ENCODE measurements at regions not wholly inside any gene's neighbourhood (a gene's known extent, or its start where the extent isn't known, plus 50 kb on each side); places are given as distances from the start of the nearest gene placed in this dataset.

- H3K27me3 ChIP-seq: no peaks in the 10 kb centered on the region
- TF ChIP-seq, protein P1, sequence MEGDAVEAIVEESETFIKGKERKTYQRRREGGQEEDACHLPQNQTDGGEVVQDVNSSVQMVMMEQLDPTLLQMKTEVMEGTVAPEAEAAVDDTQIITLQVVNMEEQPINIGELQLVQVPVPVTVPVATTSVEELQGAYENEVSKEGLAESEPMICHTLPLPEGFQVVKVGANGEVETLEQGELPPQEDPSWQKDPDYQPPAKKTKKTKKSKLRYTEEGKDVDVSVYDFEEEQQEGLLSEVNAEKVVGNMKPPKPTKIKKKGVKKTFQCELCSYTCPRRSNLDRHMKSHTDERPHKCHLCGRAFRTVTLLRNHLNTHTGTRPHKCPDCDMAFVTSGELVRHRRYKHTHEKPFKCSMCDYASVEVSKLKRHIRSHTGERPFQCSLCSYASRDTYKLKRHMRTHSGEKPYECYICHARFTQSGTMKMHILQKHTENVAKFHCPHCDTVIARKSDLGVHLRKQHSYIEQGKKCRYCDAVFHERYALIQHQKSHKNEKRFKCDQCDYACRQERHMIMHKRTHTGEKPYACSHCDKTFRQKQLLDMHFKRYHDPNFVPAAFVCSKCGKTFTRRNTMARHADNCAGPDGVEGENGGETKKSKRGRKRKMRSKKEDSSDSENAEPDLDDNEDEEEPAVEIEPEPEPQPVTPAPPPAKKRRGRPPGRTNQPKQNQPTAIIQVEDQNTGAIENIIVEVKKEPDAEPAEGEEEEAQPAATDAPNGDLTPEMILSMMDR (IDR thresholded peaks at IDR 0.05): no peak
- TF ChIP-seq EP300 (IDR thresholded peaks at IDR 0.05) (no peak), POLR2A (IDR thresholded peaks at IDR 0.05) (no peak)
- H3K36me3 ChIP-seq: no peaks in the 10 kb centered on the region
- H3K4me3 ChIP-seq: no peak overlapping the region
- no peak overlapping the region for H3K27ac ChIP-seq
- H3K9me3 ChIP-seq: no peaks in the 10 kb centered on the region
- DNase-seq: no peak
- H3K4me1 ChIP-seq: no peaks in the 10 kb centered on the region
- intact Hi-C loops (cut with DNase I; ENCODE audit: low total_unique reads): no loop called here
Measured at GRCh38 chr2:49355611-49356010, 201.3 kb upstream of the FSHR start.

- Histone ChIP-seq H3K27me3 (no peaks in the 10 kb centered on the region), H3K4me3 (no peak overlapping the region), H3K9me3 (no peaks in the 10 kb centered on the region), H3K27ac (no peak overlapping the region), H3K36me3 (no peaks in the 10 kb centered on the region), H3K4me1 (no peaks in the 10 kb centered on the region)
- DNase-seq: peak in 1 of 2 donors; percentile 18
- intact Hi-C loops (cut with DNase I; ENCODE audit: low total_unique reads): no loop called here
- TF ChIP-seq POLR2AphosphoS5 (IDR thresholded peaks at IDR 0.05): no peak
- 19 to 31% (median 19%) methylated on average over 4 of the region's 4 CpGs for WGBS, 5 donors
Measured at GRCh38 chr2:49351560-49351959, 197.2 kb upstream of the FSHR start.

GRCh38 chr2:49343638-49344037 is 189.3 kb upstream of the FSHR start:
- Histone ChIP-seq H3K4me1 (no peaks in the 10 kb centered on the region), H3K27ac (no peak overlapping the region), H3K36me3 (no peaks in the 10 kb centered on the region), H3K4me3 (no peak overlapping the region), H3K27me3 (no peaks in the 10 kb centered on the region), H3K9me3 (no peaks in the 10 kb centered on the region)
- 78 to 86% (median 83%) methylated on average over 3 of the region's 3 CpGs for WGBS, 5 donors
- TF ChIP-seq POLR2AphosphoS5 (IDR thresholded peaks at IDR 0.05): no peak
- TF ChIP-seq, protein P1 (IDR thresholded peaks at IDR 0.05): no peak
- TF ChIP-seq EP300 (IDR thresholded peaks at IDR 0.05): no peak
- no peak for TF ChIP-seq POLR2A (IDR thresholded peaks at IDR 0.05)
- intact Hi-C loops (cut with DNase I; ENCODE audit: low total_unique reads): no loop called here
- no peak for DNase-seq

GRCh38 chr2:49342156-49342555 is 187.8 kb upstream of the FSHR start:
- intact Hi-C loops (cut with DNase I; ENCODE audit: low total_unique reads): no loop called here
- TF ChIP-seq, protein P1 (IDR thresholded peaks at IDR 0.05): no peak
- no peak for TF ChIP-seq POLR2AphosphoS5 (IDR thresholded peaks at IDR 0.05)
- TF ChIP-seq EP300 (IDR thresholded peaks at IDR 0.05): no peak
- no peak for TF ChIP-seq POLR2A (IDR thresholded peaks at IDR 0.05)
- no peak overlapping the region for H3K4me3 ChIP-seq
- 74 to 100% (median 83%) methylated on average over 1 of the region's 1 CpG for WGBS, 5 donors
- no peak overlapping the region for H3K27ac ChIP-seq
- H3K27me3 ChIP-seq: no peaks in the 10 kb centered on the region
- no peaks in the 10 kb centered on the region for H3K4me1 ChIP-seq
- H3K36me3 ChIP-seq: no peaks in the 10 kb centered on the region
- no peak for DNase-seq
- no peaks in the 10 kb centered on the region for H3K9me3 ChIP-seq

GRCh38 chr2:49335546-49335945 is 181.2 kb upstream of the FSHR start:
- DNase-seq: peak in 1 of 2 donors; percentile 8
- 28 to 58% (median 31%) methylated on average over 5 of the region's 5 CpGs for WGBS, 5 donors

More at GRCh38 chr2:49335546-49335945, 181.2 kb upstream of the FSHR start:
- no peak overlapping the region for H3K27ac ChIP-seq
- H3K36me3 ChIP-seq: no peaks in the 10 kb centered on the region
- no peak overlapping the region for H3K4me3 ChIP-seq
- no peaks in the 10 kb centered on the region for H3K4me1 ChIP-seq
- TF ChIP-seq EP300 (IDR thresholded peaks at IDR 0.05): no peak
- no peak for TF ChIP-seq POLR2AphosphoS5 (IDR thresholded peaks at IDR 0.05)
- TF ChIP-seq, protein P1 (IDR thresholded peaks at IDR 0.05): no peak
- no peak for TF ChIP-seq POLR2A (IDR thresholded peaks at IDR 0.05)
- H3K27me3 ChIP-seq: no peaks in the 10 kb centered on the region
- H3K9me3 ChIP-seq: no peaks in the 10 kb centered on the region
- intact Hi-C loops (cut with DNase I; ENCODE audit: low total_unique reads): no loop called here

Data from stomach (tissue), 8 donors.